GM19468 (cell line): ENCODE measurements at regions not wholly inside any gene's neighbourhood (a gene's known extent, or its start where the extent isn't known, plus 50 kb on each side); places are given as distances from the start of the nearest gene placed in this dataset.
"Not testable (repeated sequence)": the region's sequence is repeated elsewhere in the genome, so short reads cannot be mapped to it uniquely, and the experiment has no call there.

ENCODE experiments used
- ATAC-seq: cut with Tn5 transposase; IDR thresholded peaks from one replicate; pipeline ENCODE4 v1.9.1; 2021; ENCODE audit warnings: mild to moderate bottlenecking, moderate library complexity, moderate number of reproducible peaks; ENCODE audit not compliant: unreplicated experiment; ENCODE audit errors: extremely low read depth

DNA sequence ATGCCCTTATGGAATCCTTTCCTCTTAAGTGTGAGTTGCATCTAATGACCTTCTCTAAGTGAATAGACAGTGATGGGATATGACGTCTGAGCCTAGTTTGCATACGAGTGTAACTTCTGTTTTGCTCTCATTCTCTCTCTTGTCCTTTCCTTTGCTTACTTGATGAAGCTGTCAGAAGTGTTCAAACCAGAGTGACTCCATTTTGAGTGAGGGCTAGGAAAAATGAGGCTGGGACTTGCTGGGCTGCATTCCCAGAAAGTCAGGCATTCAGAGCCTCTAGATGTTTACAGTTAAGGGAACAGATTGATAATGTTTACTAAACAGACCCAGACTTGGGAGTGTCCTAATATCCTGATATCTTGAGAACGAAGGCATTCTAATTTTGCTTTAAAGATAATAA, 311.2 kb upstream of the SOX4 start:
- not testable (repeated sequence) for ATAC-seq

DNA sequence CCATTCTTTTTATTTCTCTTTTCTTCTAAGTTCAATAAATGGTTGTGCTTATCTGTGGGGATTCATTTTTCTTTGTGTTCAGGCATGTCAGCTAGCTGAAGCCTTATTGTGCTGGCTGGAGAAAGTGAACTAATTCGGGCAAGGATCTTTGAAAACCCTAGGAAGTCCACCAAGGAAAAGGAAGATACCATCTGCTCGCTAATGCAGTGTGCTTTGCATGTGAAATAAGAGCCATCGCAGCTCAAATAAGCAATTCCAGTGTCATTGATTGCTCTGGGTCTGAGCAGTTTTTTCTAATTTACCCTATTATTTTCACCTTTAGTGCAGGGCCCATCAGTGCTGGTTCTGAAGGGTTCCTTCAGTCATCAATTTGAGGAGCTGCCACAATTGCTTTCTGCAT, 309.4 kb upstream of the SOX4 start:
- ATAC-seq: no peak

DNA sequence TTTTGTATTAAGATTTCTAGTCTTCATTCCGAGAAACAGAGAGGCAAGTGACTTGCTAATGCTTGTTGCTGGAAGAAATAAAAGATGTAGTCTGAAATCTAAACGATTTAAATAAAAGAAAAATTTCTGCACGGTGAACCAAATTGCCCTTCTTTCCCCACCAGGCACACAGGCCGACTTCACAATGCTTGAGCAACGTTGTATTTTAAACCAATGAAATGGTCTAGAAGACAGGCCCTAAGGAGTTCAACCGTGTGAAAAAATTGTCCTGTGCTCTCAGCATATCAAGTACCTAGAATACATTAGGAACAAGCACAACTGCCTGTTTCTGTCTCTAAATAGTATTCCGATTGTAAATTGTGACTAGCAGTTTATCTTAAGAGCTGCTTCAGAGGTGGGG, 308.8 kb upstream of the SOX4 start:
- no peak for ATAC-seq

DNA sequence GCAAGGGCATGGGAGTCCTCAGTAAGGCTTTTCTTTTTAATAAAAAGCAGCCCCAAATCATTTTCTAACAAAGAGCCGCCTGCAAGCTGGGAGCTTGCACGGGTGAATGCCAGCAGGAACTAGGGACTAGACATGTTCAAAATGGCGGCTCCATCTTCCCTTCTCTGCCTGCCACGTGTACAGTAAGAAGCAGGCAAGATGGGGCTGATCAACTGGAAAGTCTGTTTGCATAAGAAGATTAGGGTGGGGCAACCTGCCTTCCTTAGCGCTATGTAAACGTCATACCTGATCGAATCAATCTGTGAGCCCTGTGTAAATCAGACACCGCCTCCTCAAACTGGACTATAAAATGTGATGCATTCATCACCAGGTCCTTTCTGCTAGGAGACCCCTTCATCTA, 299.4 kb upstream of the SOX4 start:
- no peak for ATAC-seq

DNA sequence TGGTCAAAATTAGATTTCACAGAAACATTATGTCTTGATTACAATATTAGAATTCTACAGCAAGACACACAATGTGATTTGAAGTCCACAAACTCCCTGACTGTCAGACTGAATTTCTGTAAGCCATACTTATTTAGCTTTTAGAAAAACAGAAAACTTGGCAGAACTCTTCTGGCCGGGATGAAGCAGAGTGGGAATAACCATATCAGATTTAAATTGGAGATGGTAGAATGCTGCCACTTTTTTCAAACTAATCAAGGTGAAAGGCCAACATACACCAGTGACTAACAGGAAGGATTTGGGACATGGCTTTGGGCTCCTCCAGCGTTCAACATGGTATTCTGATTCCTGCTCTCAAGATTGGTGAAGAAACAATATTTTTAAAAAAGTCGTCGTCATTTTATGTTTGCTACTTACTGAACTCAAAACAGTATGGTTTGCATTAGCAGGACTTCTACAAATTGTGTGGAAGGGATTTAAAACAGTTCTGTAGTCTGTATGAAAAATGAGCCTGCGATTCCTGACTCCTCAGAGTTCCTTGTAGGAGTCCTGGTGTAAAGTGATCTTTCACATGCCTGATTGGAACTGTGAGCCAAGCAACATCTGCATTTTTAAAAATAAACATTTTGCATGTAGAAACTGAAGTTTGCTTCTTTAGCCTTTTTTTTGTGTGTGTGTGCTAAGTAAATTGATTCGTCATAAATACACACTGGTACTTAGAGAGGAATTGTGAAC, 297.9 kb upstream of the SOX4 start:
- no peak for ATAC-seq

DNA sequence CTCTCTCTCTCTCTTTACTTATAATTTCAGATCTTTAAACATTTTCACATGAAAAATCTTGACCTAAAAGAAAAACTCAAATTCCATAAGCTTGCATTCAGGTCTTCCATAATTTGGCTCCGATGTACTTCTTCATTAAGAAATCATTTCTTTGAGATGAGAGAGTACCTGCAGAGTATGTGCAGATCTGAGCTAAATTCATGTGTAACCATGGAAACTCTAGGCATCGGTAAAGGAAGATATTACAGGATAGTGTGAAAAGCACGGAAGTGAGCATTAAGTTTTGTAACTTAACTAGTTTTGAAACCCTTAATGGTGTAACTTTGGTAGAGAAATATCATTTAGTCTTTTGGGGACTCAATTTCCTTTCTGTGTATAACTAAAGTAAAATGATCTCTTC, 295.9 kb upstream of the SOX4 start:
- ATAC-seq: no peak

DNA sequence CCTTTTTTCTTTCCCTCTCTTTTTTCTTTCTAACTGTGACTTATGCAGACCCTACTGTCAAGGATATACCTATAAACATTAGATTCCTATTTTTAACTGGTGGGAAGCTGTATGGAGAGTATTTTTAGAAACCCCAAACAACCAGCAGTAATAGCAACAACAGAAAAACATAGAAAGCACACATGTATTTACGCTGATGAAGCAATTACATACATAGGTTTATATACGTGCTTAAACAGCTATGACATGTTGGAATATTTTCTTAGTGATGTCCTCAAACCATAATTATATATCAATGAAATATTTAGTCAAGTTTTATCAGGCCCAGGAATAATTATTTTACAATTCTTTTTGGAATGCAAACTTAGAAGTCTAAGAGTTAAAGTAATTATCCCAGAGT, 294.3 kb upstream of the SOX4 start:
- ATAC-seq: no peak

DNA sequence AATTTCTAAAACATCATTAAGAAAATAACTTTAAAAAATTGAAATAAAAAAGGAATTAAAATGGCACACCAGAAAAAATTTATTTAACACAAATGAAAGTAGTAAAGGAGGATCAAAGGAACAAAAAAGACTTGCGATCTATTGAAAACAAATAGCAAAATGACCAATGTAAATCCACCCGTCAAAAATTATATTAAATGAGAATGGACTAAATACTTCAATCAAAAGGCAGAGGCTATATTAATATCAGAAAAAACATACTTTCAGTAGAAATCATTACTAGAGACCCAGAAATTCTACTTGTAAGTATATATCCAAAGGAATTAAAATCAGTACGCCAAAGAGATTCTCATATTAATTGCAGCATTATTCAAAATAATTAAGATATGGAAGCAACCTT, 293.1 kb upstream of the SOX4 start:
- ATAC-seq: no peak

DNA sequence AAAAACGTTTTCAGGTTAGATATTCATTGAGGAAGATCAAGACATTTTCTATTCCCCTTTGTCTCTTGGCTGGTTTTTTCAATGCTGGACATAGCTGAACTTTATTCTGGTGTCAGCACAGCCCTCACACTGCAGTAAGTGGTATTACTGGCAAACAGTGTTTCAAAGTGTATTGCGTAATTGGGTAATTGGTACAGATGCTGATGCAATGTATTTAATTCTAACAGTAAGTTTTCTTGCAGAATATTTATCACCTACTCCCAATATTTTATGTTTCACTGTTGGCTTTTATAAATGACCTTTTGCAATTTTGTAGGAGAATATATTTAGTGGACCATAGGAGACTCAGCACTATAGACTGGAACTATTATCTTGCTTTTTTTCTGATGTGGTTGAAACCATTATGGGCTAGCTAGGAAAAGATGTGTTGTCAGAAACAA, 287.6 kb upstream of the SOX4 start:
- no peak for ATAC-seq

DNA sequence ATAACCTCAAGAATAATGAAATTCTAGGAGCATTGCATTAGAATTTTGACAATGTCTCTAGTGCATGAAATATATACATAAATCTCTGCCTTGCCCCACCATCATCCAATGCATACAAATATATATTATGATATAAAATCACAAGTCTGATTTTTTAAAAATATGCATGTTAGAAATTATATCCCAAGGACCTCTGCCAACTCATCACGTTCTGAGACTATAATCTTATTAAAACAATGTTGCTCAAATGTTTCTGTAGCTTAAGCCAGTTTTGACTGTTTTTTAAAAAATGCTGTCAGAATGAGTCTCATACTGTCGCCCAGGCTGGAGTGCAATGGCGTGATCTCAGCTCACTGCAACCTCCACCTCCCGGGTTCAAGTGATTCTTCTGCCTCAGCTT, 287.0 kb upstream of the SOX4 start:
- no peak for ATAC-seq

DNA sequence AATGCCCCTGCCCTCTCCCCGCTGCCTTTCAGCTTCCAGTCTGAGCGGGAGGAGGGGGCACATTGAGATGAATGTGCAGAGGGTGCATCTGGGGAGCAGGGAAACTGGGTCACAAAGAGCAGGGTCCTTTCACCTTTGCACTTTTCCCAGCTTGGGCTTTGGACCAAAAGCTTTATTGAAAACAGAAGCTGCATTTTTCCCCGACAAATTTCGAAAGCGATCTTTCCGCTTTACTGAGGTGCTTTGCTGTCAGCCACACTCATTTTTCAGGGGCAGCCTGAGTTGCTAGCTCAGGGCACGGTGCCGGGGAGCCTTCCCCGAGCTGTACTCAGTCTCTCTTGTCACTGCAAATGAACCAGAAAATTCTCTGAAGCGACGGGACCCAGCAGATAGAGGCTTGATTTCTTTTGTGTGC, 283.7 kb upstream of the SOX4 start:
- ATAC-seq: no peak

DNA sequence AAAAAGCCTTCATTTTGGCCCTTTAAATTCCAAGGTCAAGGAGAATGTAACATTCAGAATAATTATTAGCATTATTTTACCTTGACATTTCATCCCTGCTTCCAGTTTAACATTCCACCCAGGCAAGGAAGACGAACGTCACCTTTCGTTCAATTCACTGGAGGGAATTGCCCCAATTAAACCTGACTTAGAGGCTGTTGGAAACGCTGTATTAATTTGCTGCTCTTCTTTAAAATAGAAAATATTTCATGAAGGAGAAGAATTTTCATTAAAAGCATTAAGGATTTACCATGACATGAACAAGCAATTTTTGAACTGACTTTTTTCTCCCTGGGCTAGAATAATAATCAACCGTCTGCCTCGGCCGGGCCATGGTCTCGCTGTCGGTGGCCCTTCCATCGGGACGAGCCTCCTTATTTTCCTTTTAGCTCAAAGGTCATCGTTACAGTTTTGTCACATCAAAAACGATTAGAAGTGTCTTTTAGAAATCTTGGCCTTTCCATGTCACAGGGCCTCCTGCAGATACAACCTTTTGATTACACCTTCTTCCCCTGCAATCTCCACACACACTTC, 282.9 kb upstream of the SOX4 start:
- ATAC-seq: no peak

DNA sequence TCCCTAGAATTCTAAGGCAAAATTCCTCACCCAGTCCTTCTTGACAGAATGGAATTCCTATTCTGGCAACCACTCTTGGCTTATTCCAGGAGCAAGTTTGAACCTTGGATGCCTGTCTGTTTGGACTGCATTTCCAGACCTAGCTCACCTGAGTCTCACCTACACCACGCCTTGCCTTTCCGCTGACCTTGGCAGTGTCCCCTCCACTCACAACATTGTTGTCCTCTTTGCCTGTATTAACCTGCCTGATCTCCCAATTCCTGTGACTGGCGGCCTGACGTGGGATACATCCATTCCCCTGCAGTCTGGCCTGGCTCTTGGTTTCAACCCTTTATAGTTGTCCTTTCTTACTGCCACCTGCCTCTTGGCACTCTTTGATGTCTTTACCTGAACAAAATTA, 281.4 kb upstream of the SOX4 start:
- no peak for ATAC-seq

DNA sequence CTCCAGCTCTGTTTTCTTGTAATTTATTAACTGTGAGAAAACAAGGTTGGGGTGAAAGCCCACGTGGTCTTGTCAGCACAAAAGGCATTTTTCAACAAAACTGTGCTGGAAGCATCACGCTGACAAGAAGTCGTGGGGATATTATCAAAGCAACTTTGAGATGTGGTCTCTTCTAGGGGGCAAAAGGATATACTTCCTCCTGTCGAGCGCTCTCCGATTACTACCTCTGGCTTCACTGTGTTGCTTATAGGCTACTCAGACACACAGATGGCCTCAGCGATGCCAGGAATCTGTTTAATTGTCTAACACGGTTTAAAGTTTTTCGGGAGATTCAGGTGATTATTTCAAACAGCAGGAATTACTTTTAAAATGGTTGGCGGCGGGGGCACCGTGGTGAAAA, 275.9 kb upstream of the SOX4 start:
- no peak for ATAC-seq

DNA sequence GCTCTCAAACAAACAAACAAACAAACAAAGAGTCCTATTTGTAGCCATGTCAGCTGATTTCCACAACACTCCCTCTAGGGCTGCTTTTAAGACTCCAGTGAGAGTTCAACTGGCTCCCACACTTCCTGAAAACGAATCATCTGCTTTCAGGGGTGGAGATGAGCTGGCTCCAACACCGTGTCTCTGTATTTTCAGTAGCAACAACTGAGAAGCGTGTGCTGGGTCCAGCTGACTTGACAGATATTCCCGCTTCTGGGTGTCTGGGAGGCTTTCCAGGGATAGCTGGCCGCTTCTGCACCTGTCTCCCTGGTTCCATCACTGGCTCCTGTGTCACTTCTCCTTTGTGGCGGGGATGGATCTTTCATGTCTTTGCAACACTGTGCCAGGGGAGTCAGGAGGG, 272.5 kb upstream of the SOX4 start:
- no peak for ATAC-seq

DNA sequence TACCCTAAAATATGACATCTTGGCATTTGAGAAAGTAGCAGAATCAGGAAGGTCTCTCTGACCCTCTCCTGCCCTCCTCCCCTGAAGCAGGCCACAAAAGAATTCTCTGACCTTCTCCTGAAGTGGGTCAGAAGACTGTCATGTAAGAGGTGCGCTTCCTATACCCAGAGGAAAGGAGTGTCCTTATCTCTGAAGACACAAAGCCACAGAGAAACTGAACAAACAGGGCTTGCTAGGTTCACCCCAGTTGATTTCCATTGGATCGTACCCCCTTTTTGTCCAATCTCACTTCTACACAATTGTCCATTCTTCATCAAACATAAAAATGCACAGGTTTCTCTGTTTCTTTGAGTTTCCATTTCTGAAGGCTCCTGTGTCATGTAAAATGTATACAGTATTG, 272.0 kb upstream of the SOX4 start:
- ATAC-seq: no peak

DNA sequence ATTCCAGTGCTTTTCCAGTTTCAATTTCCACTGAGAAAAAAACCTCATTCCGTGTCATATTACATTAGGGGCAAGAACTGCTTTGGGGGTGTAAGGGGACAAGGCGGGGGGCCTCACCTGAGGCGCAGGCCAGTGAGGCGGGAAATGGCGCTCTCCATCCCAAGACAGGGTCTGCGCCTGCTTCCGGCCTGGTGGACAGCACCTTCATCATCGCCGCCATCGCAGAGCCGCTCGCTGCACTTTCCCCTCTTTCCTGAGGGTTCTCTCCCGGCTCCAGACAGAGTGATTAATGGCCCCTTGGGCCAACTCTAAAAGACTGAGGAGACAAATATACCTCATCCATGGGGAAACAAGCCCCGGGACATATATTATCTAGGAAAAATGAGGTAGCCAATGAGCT, 270.0 kb upstream of the SOX4 start:
- no peak for ATAC-seq

DNA sequence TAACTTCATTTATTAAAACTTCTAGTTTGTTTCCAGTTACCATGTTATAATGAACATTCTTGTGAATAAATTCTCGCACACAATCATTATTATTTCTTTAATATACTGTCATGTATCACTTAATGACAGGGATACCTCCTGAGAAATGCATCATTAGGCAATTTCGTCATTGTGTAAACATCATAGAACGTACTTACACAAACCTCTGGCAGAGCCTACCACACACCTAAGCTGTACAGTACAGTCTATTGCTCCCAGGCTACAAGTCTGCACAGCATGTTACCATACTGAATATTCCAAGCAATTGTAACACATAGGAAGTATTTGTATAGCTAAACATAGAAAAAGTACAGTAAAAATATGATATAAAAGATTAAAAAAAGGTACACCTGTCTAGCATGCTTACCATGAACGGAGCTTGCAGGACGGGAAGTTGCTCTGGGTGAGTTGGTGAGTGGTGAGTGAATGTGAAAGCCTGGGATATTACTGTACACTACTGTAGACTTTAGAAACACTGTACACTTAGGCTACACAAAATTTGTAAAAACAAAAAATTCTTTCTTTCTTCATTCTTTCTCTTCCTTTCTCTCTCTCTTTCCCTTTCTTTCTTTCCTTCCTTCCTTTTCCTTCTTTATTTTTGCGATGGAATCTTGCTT, 268.2 kb upstream of the SOX4 start:
- ATAC-seq: no peak

DNA sequence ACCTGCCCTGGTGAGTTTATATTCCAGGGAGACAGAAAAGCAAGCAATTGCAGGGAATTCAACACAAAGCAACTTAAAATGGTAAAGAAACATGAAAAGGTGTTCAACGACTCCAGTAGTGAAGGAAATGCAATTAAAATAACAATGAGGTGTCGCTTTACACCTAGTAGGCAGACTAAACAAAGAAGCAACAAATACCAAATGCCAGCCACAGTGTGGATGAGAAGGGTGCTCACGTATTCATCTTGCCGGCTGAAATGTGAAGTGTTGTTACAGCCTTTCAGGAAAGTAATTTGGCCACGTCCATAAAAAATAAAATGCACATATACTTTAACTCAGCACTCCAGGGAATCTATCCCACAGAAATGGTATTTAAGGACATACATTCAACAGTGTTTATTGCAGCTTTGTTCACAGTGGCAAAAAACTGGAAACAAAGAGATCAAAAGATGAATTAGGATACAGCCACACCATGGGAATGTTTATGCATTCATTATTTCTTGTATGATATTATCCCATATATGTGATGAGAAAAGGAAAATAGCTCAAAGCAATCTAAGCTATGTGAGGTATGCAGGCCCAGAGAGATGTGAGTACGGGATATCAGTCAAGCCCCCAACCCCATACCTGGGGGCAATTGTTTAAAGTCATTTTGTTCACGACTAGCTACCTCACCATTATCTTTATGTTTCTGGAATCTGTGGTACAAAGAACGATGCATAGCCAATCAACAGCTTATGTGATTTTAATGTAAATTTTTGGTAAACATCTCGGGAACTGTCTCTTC, 266.0 kb upstream of the SOX4 start:
- ATAC-seq: no peak

DNA sequence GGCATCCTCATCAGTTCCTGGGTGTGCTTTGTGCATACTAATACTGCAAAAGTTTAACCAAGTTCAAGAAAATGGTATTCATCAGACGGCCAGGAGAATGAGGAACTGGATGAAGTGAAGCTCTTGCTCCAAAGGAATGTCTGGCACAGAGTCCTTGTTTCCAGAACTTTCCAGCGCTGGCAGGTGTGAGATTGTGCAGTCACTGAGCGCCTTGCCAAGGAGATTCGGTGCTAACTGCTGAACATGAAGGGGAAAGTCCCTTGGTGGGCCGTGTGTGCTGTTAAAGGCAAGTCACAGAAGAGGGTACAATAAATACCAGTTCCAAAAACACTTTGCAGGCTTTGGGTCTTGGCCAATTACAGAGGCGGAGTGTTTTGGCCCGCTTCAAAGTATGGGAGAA, 262.3 kb upstream of the SOX4 start:
- ATAC-seq: no peak

DNA sequence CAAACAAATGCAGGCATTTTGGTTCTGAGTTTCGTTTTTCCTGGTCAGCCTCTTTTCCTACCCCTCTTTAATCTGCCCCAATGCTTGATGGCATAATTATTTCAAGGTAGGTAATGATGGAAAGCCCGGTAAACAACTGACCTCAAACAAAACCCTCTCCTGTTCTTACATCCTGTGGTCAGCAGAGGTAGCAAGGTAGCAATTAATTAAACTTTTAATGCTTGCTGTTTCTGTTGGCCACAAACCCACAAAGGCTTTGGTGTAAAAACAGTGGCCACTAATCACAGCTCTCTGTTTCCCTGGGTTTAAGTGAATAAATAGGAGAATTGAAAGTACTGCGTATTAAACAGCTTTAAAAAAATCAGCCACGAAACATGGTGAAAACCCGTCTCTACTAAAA, 261.5 kb upstream of the SOX4 start:
- ATAC-seq: no peak
